Gastrocnemius medialis (tissue), 4 donors: ENCODE measurements at regions not wholly inside any gene's neighbourhood (a gene's known extent, or its start where the extent isn't known, plus 50 kb on each side); places are given as distances from the start of the nearest gene placed in this dataset.

Experiments
- CTCF ChIP-seq, 5 experiments: fragments of 450-650 bp in 3 of 5; fragments of 200-600 bp in 2 of 5; sonication (generic) in 2 of 5; IDR thresholded peaks in 4 of 5; conservative IDR thresholded peaks in 1 of 5; 1 replicate in 4 of 5; 2 replicates in 1 of 5; pipeline ENCODE4 v1.5.1; 2016 to 2019; ENCODE audit warnings: antibody characterized with exemption in 5 of 5, mild to moderate bottlenecking in 3 of 5, moderate library complexity in 3 of 5
- POLR2A ChIP-seq, 2 donors: fragments of 450-650 bp; IDR thresholded peaks; one replicate each; pipeline ENCODE4 v1.6.1; 2017; ENCODE audit warnings: antibody characterized with exemption in 2 of 2, mild to moderate bottlenecking in 2 of 2, moderate library complexity in 2 of 2

- TF ChIP-seq CTCF (IDR thresholded peaks at IDR 0.05 in 4 of 5, conservative IDR thresholded peaks at IDR 0.05 in 1 of 5), result no peak
- TF ChIP-seq POLR2A (IDR thresholded peaks at IDR 0.05), result no peak
Measured at GRCh38 chr10:31645786-31646185, 282.8 kb downstream of the ARHGAP12 start.
